HG03139 (cell line): ENCODE measurements at regions not wholly inside any gene's neighbourhood (a gene's known extent, or its start where the extent isn't known, plus 50 kb on each side); places are given as distances from the start of the nearest gene placed in this dataset.

Experiments
- ATAC-seq: cut with Tn5 transposase; IDR thresholded peaks from one replicate; pipeline ENCODE4 v1.9.1; 2021; ENCODE audit not compliant: unreplicated experiment

DNA sequence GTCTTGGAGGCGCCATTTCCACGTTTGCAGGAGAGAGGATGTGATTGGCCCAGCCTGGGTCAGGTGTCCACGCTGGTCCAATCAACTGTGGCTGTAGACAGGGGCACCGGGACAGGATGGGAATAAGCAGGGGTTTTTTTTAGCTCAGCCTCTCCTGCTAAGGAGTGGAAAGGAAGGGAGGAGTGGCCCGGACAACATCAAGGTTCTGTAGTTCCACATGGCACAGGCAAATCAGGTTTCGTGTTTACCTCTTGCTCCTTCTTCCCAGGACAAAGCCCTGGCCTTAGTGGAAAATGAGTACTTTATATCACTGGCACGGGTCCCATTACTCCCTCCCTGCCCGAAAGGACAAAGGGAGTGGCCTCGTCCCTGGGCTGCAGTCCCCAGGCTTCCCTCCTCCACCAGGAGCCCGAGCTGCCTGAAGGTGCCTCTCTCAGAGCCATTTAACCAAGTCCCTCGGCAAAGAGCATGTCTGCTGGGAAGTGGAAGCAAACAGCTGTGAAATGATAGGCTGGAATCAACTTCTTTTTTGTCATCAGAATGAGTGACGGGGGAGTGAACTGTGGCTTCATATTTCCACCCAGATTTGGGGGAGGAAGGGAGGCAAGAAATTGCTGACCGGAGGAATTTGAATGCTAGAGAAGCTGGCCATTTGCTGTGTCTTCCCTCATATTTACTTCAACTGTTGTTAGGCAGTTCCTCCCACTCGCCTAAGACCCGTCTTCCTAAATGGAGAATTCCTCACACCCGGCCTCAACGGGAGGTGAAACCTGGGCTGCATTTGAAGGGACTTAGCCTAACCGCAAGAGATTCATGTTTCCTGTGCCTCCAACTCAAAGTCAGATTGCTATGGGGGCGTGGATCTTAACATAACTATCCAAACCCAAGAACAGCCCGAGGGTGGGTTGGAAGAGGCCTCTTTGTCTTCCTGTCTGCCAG lies 84.9 kb upstream of the SLC44A3 start:
- ATAC-seq = no peak

DNA sequence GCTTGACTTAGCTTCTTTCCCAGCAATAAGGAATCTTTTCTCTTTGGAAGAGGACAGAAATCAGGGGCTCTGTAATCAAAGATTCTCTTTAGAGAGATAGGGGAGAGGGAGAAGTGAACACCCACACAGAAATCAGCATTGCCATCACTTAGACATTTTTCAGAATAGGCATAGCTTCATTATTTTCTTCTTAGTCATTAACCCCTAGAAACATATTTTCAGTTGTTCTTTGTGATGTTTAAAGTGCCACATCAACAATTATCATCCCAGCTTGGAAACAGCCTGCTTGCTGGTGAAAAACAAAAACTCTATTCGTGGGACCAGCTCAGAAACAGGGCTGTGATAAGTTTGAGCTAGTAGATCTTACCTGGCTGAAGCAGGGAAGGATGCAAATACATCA lies 88.3 kb upstream of the SLC44A3 start:
- no peak for ATAC-seq

DNA sequence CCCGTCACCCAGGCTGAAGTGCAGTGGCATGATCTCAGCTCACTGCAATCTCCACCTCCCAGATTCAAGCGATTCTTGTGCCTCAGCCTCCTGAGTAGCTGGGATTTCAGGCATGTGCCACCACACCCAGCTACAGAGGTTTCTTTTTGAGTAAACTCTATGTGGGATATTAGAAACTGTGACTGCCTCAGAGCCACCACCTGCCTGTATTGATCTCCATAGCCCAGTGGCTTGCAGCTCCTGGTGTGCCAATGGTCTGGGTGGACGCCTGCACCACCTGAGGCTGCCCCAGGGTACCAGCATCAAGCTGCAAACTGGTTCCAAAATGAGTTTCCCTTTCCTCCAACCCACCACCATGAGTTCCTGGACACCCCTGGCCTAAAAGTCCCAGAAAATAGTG lies 89.7 kb upstream of the SLC44A3 start:
- ATAC-seq = no peak

DNA sequence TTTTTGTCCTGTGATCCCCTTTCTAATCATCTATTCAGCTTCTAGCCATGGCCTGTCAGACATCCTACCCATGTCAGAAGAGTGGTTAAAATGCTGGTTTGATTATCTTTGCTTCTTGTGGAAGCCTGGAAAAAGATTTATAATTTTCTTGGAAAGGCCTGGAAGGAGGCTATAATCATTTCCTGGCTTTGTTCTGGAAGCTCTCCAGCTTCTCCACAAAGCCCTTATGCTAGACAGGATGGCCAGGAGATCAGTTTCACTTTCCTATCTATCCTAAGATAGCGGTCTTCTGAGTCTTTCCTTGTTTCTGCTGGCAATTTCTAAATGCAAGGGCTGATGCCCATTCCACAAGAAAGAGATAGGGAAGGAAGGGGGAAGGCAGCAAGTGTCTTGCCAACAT lies 90.9 kb upstream of the SLC44A3 start:
- ATAC-seq = no peak

DNA sequence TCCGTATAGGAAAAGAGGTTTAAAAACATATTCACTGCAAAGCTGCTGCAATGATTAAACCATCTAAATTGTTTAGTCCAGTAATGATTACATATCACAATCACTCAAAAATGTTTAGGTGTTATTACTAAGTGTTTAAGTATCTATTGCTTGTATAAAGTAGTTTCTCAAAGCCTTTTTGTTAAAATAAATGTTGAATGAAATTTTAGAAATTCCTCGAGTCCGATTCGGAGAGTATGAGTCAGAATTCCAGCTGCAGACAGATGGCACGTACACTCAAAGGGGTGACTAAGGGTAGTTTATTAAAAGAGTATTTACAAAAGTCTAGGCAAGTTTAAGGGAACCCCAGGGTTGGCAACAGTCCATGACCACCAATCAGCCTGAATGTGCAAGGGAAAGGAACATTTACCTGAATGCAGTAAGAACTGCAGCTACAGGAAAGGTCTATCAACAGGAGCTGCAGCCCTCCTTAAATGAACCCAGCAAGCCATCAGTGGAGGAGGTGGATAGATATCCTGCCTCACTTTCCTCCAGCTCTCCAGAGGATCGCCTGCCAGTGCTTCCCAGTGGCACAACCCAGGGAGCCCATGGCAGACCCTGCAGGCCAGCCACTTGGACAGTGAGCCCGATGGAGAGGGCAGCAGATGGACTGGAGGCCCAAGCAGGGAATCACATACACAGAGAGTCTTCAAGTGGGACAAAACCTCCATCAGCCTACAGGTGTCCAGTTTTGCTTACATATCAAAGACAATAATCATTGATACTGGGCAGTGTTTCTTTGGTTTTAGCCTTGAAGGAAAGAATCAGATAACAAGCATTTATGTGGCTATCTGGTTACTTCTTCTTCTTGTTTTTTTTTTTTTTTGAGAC lies 92.1 kb upstream of the SLC44A3 start:
- ATAC-seq = no peak

DNA sequence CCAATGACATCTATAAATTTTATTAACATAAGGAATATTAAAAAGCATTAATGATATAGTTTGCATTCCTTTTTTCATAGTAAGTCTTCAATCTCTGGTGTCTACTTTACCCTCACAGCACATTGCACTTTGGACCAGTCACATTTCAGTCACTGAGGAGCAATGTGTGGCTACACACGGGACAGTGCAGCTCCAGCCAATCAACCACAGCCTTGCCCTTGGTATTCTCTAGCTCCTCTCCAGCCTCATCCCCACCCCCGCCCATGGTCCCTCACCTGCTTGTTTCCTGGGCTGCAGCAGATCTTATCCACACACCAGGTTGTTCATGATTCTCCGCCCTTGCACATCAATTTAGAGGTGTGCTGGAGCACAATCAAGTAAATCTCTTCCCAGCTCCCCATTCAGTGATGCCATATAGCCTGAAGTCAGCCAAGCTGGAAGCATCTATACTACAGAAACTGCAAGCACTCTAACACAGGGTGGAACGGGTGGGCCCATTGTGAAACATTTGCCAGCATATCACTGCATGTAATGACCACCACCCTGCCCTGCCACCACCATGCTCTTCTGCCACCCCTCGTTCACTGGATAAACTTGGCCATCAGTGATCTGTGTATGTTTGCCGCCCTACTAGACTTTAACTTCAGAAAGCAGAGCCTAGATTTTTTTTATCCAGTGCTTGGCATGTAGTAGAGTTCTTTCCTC lies 93.0 kb upstream of the SLC44A3 start:
- ATAC-seq = no peak

DNA sequence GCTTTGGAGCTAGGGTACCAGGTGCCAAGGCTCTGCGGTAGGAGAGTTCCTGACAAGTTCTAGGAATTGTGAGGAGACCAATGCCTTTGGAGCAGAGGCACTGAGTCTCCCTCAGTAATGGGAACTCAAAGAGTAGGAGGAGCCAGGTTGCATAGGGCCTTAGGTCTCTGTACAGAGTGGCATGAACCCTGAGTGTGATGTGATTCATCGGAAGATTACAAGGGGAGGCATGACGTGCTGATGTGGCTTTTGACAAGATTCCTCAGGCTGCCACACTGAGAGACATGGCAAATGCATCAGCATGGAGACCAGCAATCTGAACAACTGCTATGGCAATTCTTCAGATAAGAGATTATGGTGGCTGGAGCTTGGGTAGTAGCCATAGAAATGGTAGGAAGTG lies 94.6 kb upstream of the SLC44A3 start:
- ATAC-seq = no peak

DNA sequence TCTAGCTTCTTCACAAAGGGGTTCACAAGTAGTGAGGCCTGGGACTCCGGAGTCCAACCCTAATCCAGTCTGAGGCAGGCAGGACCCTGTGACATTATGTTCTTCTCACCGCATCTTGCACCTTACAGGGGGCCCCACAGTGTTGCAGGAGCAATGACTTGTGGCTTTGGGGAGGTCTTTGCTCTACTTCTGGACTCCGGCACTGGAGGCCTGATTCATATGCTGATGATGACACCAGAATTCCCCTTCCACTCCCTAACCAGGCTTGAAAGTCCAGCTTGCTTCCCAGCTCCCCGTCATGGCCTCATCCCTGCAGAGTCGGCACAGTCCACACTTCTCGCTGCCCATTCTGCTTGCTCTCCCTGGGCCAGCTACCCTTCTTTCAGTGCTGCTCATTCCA lies 96.3 kb upstream of the SLC44A3 start:
- no peak for ATAC-seq

DNA sequence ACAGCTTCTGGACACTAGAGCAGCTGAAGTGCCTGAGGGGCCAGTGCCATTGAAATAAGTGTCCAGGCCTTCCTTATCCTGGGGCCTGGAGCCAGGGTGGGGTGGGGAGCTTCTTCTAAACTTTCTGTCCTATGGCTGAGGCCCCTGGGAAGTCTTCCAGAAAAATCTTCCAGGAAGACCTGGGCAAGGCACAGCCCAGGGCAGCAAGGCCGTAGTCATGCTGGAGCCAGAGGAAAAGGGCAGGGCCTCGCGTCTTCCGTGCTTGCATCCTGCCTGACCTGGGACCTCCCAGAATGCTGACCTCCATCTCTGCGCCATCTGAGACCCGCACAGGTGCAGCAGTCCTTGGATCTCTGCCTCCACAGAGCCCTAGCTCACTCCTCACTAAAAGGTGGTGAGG lies 96.7 kb upstream of the SLC44A3 start:
- no peak for ATAC-seq

DNA sequence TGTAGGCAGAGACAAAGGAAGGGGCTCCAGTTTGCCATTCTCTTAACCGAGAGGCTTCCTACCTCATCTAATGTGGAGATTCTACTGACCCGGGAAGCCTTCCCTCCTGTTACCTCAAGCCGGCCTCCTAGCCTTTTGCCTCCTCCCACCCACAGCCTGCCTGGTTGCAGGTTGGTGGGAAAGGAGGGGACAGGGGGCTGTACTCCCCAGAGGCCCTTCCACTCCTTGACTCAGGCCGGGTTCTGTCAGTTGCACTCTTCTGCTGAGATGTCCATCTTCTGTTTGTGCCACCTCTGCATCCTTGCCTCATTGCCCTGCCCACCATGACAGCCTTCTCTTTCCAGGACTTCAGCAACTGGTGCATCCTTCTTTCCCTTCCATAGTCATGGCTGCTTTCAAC lies 98.0 kb upstream of the SLC44A3 start:
- no peak for ATAC-seq

DNA sequence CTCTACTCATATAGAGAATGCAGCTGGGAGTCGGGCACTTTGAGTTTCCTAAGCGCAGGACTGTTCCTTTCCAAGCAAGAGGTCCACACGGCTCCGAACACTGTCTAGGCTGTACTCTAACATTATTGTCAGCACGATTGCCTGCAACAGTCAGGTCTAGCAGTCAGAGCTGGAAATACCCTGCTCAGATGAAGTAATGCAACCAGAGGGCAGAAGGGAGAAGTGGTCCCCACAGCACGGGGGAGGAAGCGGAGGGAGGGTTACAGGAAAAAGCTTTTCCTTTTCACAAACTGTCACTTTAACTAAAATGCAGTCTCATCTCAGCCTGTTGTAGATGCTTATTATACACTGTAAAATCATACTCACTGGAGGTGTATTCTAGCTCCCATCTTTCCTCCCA lies 98.9 kb upstream of the SLC44A3 start:
- no peak for ATAC-seq

DNA sequence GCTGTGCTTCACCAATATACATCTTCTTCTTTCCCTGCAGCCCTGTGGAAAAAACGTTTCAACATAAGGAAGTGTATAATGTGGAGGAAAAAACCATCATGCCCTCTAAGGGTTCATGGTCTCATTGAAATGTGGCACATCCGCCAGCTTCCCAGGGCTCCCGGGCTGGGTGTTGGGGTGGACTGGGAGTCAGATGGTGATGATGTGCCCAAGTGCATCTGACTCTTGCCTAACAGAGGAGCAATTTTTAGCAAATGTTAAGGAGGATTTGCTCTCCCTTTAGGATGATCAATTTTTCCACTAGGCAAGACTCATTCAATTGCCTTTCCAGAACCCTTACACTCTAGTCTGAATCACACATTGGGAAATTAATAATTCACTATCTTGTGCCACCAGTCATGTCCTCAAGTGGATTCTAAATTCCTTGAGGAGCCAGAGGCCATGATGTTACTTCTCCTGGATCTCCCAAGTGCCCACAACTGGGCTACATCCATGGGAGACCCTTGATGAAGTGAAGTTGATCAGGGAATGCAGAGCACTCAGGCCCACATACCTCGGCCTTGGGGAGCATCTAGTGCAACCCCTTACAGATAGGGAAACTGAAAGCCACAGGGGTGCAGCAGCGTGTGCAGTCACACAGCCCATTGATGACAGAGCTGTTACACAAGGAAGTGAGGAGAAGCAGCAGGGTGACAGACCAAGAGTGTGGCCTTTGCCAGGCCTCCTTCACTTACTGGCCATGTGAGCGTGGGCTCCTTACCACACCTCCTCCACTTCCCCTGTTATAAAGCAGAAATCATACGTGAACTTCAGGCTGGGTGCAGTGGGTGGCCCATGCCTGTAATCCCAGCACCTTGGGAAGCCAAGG lies 100.0 kb upstream of the SLC44A3 start:
- peak; percentile 100 for ATAC-seq

DNA sequence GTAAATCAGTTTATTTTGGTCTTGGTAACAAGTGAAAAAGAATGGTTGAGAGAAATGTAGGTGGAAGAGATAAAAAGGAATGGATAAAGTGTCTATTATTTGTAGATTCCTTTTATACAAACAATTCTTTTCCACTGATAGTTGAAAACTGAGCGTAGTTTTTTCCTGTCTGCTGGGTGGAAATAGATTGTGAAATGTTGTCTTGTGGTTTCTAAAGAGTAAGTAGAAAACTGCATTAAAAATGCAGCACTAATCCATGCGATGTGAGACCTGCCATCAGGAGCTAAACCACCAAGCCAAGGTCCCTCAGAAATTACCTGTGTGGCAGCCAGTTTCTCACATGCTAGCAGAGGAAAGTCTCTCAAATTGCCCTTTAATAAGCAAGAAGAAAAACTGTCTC lies 103.2 kb upstream of the SLC44A3 start:
- ATAC-seq = no peak

DNA sequence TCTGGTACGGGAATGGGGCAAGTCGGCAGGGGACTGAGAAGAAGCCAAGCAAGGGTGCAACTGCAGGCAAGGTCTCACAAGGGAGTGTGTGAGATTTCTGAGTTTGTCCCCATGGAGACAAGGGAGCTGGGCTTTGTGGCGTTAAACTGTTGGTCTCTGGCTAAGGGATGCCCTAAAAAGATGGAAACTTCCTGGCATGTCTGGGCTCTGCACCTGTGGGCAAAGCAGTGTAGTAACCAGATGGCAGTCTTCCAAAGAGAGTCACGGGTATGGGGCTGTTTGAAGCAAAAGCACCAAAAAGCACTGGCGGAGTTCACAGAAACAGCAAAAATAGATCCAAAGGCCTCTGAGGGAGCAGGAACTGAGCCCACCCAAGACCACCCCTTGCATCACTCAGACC lies 104.8 kb upstream of the SLC44A3 start:
- ATAC-seq = no peak

DNA sequence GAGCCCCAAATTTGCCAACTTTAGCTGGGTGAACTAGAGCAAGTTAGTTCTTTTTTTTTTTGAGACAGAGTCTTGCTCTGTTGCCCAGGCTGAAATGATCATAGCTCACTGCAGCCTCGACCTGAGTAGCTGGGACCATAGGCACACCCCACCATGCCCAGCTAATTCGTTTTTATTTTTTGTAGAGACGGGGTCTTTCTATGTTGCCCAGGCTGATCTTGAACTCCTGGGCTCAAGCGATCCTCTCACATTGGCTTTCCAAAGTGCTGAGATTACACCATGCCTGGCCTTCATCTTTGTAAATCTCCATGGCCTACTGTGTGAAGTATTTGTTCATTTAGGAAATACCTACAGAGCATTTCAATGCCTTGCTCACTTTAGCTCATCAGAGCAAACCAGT lies 105.6 kb upstream of the SLC44A3 start:
- no peak for ATAC-seq

DNA sequence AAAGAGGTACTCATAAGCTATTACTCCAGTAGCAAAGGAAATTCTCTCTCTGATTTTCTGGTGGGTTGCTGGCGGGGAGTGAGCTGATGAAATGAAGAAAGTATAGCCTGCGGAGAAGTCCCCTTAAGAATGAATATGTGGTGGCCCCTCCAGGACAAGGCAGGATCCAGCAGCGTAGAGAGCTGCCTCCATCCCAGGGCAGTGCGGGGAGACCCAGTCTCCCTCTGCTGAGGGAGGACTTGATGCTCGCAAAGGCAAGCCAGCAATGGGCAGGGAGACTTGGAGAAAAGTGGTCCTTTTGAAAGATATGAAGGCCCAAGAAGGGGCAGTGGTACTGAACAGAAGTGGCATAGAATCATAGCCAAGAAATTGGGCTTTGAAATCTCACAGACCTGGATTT lies 106.0 kb upstream of the SLC44A3 start:
- no peak for ATAC-seq

DNA sequence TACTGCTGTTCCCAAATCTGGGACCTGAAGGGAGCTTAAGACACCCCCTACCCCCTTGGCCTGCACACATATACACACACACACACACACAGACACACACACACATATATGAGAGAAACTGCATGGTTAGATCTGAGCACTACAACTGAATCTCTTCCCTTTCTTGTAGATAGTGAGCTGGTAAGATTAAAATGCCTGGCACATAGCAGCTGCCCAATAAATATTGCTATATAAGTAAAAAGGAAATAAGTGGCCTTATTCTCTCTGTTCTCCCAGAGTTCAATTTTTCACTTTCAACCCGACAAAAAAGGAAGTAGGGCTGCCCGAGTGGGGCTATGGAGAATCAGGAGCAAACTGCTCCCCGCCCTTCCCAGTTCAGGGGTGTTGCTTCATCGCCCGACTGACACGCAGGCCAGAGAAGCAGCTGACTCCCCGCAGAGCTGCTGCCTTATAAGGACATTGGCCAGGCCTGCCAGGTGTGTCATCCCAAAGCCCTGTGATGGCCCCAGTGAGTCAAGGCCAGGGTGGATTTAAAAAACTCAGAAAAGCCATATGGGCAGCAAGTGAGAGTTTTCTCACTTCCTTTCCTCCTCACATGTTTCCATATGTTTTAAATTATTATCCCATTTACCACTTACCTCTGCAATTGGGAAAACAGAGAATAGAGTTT lies 106.5 kb upstream of the SLC44A3 start:
- ATAC-seq = peak; percentile 71

DNA sequence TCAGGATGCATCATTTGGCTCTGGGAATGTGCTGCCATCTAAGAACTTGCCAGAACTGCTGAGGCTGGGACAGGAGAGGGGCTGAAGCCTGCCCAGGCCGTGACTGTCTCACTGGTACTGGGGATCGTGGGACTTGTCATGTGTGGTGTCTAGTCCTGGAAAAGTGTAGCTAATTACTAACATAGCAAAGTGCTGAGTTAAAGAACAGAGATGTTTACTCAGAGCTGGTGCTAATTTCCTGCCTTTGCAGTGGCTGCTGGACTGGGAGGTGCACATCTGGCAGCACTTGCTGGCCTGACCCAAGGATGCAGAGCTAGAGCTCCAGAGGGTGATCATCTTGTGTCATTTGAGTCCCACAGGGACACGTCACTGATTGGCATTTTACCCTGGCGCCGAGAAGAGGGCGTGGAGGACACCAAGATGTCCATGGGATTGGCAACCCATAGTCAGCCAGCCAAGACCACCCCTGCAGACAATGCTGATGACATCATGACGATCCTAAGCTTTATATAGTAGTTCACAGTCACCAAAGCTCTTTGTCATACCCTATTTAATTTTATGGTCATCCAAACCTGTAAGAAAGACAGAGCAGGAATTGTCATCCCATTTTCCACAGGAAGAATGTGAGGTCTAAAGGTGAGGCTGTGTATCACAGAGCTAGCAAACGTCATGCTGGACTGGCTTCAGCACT lies 110.1 kb upstream of the SLC44A3 start:
- ATAC-seq = no peak

DNA sequence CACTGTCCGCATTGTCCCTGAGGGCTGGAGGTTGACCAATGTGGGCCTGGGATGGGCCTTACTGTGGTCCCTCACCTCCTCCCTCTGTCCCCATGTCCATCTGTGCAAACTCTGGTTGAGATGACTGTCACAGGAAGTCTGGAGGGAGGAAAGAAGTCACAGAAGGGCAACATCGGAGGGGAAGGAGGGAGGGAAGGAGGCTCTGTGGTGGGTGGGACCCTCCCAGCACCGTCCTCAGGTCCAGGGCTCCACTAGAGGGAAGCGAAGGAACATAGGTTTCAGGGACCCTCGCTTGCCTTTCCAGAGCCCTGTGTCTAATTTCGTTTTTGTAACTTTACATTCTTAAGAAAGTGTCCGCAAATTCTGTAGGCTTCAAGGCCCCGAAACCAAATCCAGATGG lies 111.3 kb upstream of the SLC44A3 start:
- no peak for ATAC-seq
